CD4-positive, alpha-beta T cell treated with Interleukin-1 beta for 1 hour (primary cell): ENCODE measurements at regions not wholly inside any gene's neighbourhood (a gene's known extent, or its start where the extent isn't known, plus 50 kb on each side); places are given as distances from the start of the nearest gene placed in this dataset.

Source experiments
- DNase-seq, 2 donors: peaks; one replicate each; pipeline ENCODE4 v3.0.0-alpha.2; 2020 to 2022

- no peak for DNase-seq
These were observed 170.1 kb downstream of the GADD45G start for GRCh38 chr9:89774858-89775370.

- no peak for DNase-seq
These were observed 170.8 kb downstream of the GADD45G start for GRCh38 chr9:89775641-89776040.

DNA sequence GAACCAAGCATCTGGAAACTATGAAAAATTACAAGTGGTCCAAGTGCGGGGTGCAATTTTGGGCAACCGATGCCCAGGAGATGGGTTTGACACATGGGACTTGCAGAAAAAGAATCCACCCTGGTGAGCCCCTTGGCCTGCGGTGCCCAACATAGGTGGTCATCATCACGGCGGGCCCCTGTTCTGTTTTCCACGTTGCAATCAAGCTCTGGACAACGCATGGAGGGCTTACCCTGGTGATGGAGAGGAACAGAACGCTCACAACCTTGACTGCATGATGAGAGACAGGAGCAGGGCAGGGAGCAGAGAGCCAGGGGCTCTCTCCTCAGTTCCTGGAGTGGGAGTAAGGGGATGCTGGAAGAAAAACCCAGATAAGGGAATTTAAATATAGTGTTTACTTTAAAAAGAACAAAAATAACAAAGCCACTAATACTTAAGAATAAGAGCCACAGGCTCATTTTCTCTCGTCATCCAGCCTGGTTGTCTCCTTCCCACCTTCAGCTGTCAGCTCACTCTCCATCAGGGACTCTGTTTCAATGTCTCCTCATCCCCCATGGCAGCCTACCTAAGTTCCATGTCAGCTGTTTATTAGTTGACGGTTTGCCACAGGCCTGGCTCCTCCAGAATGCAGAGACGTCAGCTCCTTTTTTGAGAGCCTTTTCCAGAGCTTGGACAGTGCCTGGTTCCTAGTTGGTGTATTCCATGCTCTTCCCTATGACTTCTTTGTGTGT is 172.1 kb downstream of the GADD45G start:
- DNase-seq = no peak

DNA sequence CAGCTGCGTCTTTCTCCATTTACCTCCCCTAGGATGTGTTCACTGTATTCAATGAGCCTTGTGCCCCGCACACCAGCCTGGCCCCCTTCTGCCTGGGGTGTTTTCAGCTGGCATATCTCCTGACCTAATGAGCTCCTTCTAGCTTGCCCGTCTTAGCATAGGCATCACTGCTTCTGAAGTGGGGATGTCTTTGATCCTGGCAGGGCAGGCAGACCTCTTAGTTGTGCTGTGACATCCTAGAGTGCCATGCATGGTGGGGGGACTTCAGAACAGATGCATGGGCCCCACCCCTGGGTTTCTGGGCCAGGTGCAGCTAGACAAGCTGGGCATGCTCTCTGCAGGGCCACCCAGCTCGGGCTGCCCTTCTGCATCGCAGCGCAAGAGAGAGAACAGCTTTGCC is 172.7 kb downstream of the GADD45G start:
- no peak for DNase-seq

DNA sequence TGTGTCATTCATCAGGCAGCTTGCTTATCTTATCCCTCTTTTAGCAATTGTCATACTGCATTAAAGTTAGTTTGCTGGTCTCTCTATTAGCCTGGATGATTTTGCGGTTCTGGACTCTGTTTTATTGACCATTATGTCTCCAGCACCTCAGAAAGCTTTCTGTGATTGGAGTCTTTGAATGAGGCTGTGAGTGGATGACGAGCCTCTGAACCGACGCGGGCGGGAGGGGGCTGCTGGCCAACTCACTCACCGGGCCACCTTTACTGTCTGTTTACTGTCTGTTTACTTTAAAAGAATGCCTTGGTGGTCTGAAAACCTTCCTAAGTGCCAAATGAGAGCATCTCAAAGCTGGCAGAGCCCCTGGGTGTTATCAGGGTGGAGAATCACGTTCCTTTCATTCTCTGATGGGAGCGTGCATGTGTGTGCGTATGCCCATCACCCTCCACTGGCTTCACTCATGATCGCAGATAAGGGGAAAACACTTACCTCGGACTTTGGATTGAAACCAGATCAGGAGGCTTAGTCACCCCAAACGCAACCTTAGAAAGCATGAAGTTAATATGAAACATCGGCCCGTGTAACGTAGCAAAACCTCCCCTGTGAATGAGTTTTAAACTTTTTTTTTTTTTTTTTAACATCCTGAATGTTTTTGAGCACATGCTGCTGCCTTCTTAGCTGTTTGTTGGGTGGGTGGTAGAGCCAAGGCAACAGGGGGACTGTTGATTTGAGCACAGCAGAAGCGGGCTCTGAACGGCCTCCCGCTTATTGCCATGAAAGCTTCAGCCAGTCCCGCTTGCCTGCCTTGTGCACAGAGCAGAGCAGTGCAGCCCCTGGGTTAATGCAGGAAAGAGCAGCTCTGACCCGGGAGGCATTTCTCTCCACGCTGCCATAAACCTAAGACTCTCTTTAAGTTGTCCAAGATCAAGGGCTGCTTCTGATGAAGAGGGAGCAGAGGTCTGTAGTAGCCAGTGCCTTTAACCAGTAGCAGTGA is 173.6 kb downstream of the GADD45G start:
- no peak for DNase-seq

DNA sequence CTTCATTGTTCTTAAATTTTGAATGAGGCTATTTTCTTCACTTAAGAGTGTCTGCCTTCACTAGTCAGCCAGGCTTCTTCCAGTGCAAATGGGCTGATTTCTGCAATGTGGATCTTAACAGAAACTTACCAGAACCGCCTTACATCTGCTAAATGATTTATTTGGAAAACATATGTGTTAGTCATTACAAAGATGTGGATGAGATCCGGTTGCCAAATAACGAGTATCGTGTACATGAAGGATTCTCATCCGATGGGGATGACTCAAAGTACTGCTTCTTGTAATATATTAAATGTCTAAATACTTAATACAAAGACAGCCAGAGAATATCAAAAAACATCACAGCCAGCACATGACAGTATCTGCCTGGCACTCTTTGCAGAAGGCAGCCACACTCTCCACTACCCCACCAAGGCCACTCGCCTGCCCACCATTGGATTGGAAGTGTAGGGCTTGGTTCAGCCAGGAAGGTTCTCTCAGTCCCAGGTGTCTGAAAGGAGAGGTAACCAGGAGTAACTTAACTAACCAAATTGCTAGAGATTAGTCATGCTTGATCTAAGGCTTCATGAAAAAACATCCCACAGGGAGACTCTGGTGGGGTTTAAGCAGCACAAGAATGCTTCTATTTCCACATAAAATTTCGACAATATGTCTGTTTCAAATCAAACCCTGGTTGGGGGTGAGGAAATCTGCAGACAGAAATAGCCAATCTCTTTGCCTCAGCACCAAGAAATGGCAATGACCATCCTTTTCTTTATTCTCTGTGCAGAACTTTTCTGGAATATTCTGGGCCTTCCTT is 174.8 kb downstream of the GADD45G start:
- DNase-seq = no peak

DNA sequence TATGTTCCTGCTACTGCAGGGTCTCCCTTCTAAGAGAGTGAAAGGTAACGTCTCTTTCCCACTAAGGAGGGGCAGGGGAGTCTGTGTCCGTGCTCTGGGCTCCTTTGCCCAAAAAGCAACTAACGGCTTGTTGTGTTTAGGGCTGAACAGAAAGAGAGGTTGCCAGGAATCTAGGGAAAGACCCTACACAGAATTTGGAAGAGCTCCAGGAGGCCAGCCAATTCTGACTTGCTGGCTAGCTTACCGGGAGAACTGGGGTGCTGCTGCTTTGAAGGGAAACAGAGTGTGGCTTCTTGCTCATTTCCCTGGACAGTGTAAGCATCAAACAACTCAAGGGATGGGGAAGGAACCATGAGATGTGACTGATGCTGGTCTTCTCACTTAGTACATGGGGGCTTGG is 176.1 kb downstream of the GADD45G start:
- DNase-seq = no peak

GRCh38 chr9:89781838-89782540 is 177.2 kb downstream of the GADD45G start:
- DNase-seq = peak in 1 of 2 donors; percentile 45

- peak in 1 of 2 donors; percentile 19 for DNase-seq
These were observed 181.8 kb downstream of the GADD45G start for GRCh38 chr9:89786655-89787054.

GRCh38 chr9:89787595-89787994 is 182.8 kb downstream of the GADD45G start:
- DNase-seq = no peak

GRCh38 chr9:89788434-89788833 is 183.6 kb downstream of the GADD45G start:
- no peak for DNase-seq

GRCh38 chr9:89789922-89790510 is 185.2 kb downstream of the GADD45G start:
- DNase-seq = no peak

GRCh38 chr9:89790542-89791109 is 185.8 kb downstream of the GADD45G start:
- no peak for DNase-seq

GRCh38 chr9:89791754-89792153 is 186.9 kb downstream of the GADD45G start:
- no peak for DNase-seq

DNA sequence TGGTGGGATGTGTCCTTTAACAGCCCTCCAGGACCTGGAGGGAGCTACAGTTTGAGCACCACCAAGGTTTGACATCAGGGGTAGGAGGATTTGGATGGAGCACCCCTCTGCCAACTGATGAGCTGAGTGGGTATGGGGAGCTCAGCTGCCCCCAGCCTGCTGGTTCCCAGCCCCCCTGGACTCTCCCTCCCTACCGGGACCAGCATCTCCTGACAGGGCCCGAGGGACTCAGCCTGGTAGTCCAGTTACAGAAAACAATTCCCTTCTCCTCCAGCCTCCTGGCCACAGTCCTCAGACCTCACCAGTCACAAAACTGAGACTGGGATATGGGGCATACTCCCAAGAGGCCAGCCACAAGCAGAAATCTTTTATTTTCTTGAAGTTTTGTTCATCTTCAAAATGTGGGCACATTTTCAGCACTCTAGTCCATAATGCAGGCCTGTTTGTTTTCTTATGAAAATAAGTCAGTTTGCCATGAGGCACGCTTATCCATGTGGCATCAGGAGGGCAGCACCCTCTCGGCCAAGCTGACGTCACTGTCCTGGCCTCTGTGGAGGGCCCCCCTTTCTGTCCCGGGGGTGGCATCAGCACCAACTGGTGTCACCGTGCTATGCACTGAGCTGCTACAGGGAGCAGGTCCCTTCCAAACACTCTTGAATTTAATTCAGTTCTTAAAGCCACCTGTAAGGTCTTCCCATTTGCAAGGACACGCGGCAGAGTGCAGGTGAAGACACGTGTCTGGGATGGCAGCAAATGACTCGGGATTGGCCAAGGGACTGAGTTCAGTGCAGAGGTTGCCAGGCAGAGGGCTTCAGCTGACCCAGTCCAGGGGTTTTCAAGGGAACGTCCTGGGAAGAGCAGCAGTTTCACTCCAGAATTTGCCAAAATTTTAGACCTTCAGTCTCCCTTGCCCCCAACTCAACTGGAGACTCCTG is 187.6 kb downstream of the GADD45G start:
- no peak for DNase-seq

GRCh38 chr9:89793124-89793495 is 188.3 kb downstream of the GADD45G start:
- DNase-seq = no peak

DNA sequence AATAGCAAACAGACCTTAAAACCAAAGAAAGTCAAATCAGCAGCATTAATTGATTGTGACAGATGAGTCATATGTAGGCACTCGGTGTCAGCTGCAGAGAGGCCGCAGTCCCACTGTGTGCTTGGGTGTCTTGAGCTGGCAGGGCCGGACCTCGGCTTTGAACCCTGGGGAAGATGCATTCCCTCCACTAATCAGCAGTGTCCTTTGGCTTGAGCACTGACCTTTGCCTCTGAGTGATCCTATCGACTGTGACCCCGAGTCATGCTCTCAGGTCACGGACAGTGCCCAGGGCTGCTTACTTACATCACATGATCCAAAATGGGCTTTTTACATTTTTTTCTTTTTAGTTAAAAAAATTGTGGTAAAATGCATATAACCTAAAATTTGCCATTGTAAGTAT is 188.7 kb downstream of the GADD45G start:
- no peak for DNase-seq

DNA sequence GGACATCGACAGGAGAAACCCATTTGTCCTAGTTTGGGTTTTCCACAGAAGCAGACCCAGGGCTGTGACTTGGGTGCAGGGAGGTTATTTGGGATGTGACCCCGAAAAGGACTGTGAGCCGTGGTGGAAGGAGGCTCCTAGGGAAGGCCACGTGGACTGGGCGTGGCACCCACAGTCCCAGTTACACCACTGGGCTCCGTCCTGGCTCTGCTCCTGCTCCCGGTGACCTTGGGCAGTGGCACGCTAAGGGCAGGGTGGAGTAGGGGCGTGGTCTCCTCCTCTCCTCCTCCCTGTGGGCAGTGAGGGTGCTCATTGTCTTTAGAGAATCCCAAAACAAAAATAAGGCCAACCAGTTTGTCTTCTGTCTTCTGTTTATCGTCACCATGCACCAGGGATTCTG is 190.1 kb downstream of the GADD45G start:
- DNase-seq = no peak

- no peak for DNase-seq
These were observed 190.9 kb downstream of the GADD45G start for GRCh38 chr9:89795538-89796195.

GRCh38 chr9:89796606-89797005 is 191.8 kb downstream of the GADD45G start:
- DNase-seq = no peak
